Subcutaneous abdominal adipose tissue (tissue), 5 donors: ENCODE measurements at regions not wholly inside any gene's neighbourhood (a gene's known extent, or its start where the extent isn't known, plus 50 kb on each side); places are given as distances from the start of the nearest gene placed in this dataset.

ENCODE experiments used
- H3K27ac ChIP-seq: one replicate; pipeline ENCODE4 v1.7.0; 2013; ENCODE audit warnings: low read depth, mild to moderate bottlenecking, inconsistent platforms, low read length, moderate library complexity
- H3K27me3 ChIP-seq, 5 donors: one replicate each; pipeline ENCODE4 v1.7.0; 2013; ENCODE audit warnings: low read length in 5 of 5, inconsistent platforms in 1 of 5; ENCODE audit not compliant: control insufficient read depth in 5 of 5, insufficient read depth in 4 of 5
- H3K36me3 ChIP-seq, 5 donors: one replicate each; pipeline ENCODE4 v1.7.0; 2013; ENCODE audit warnings: low read length in 5 of 5; ENCODE audit not compliant: control insufficient read depth in 5 of 5, insufficient read depth in 5 of 5
- H3K4me1 ChIP-seq, 5 donors: one replicate each; pipeline ENCODE4 v1.7.0; 2013; ENCODE audit warnings: low read length in 5 of 5, mild to moderate bottlenecking in 3 of 5, moderate library complexity in 1 of 5; ENCODE audit not compliant: control insufficient read depth in 5 of 5, insufficient read depth in 5 of 5
- H3K4me3 ChIP-seq, 5 donors: one replicate each; pipeline ENCODE4 v1.7.0; 2013; ENCODE audit warnings: low read length in 5 of 5, low read depth in 1 of 5
- H3K9ac ChIP-seq, 5 donors: one replicate each; pipeline ENCODE4 v1.7.0; 2013; ENCODE audit warnings: low read length in 5 of 5, mild to moderate bottlenecking in 4 of 5, moderate library complexity in 3 of 5
- H3K9me3 ChIP-seq, 5 donors: one replicate each; pipeline ENCODE4 v1.7.0; 2013; ENCODE audit warnings: low read length in 5 of 5; ENCODE audit not compliant: control insufficient read depth in 5 of 5
- donor health status: healthy.
- donor health status: healthy.
- donor health status: healthy.
- donor health status: healthy.
- donor health status: healthy.

DNA sequence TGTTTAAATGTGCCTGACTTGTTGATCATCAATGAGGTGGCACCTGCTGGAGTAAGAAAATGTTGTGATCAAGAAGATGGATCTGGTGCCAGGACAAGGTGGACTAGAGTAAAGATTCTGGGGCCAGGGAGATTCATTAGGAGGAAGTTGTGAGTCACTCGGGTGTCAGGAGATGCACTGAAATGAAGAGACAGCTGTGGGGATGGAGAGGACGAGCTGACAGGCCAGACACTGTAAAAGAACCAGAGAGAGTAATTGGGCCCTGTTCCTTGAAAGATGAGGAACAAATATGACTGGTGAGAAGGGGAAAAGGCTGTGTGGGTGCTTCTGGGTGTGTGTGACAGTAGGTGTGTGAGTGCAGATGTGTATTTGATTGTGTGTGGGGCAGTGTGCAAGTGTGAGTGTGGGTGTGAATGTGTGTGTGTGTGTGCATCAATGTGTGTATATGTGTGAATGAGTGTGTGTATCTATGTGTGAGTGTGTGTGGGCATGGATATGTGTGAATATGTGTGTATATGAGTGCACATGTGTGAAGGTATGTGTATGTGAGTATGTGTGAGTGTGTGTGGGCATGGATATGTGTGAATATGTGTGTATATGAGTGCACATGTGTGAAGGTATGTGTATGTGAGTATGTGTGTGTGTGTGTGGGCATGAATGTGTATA is 260.5 kb downstream of the RFC3 start:
- H3K27ac ChIP-seq = no peak overlapping the region
- H3K9me3 ChIP-seq = no peaks in the 10 kb centered on the region
- H3K36me3 ChIP-seq = no peaks in the 10 kb centered on the region
- peaks cover 0 to 5% (median 0%) of the 10 kb centered on the region in 5 donors for H3K4me1 ChIP-seq
- no peak overlapping the region for H3K4me3 ChIP-seq
- no peak overlapping the region for H3K9ac ChIP-seq
- H3K27me3 ChIP-seq = no peaks in the 10 kb centered on the region

DNA sequence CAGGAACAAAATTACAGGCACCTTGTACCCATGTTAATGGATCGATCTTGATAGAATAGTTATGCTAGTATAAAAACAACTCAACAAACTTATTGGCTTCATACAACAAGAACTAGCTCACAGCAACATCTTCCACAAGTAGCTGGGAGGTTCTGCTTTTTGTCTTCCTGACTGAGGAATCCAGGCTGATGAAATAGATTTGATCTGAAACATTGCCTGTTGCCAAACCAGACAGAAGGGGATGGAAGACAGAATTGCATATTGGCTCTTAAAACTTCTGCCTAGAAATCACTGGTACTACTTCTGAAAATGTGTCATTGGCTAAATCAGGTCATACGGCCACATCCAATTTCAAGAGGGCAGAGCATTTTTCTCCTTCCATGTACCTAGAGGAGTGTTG is 267.3 kb downstream of the RFC3 start:
- Histone ChIP-seq H3K9me3 (peaks cover 0 to 5% (median 0%) of the 10 kb centered on the region in 5 donors), H3K36me3 (no peaks in the 10 kb centered on the region), H3K4me1 (no peaks in the 10 kb centered on the region), H3K9ac (no peak overlapping the region), H3K27me3 (no peaks in the 10 kb centered on the region), H3K4me3 (no peak overlapping the region), H3K27ac (no peak overlapping the region)

DNA sequence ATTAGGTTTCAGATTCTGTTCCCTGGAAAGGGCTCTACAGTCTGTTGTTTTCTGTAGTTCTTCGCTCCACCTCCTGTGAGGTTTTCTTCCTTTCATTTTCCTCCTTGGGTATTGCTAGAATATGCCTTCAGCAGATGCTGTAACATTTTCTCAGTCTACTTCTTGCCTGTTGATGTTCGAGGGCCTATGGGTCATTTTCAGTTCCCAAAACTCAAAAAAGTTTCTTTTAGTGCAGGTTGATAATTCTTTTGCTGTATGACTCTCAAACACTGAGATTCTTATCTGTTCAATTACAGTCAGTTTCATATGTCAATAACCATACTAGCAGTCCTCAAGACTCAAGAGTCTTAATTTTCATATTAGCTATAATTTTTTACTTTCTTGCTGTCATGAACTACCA is 268.3 kb downstream of the RFC3 start:
- Histone ChIP-seq H3K27ac (no peak overlapping the region), H3K27me3 (no peaks in the 10 kb centered on the region), H3K4me1 (no peaks in the 10 kb centered on the region), H3K36me3 (no peaks in the 10 kb centered on the region), H3K9ac (no peak overlapping the region), H3K9me3 (peaks cover 0 to 5% (median 0%) of the 10 kb centered on the region in 5 donors), H3K4me3 (no peak overlapping the region)

DNA sequence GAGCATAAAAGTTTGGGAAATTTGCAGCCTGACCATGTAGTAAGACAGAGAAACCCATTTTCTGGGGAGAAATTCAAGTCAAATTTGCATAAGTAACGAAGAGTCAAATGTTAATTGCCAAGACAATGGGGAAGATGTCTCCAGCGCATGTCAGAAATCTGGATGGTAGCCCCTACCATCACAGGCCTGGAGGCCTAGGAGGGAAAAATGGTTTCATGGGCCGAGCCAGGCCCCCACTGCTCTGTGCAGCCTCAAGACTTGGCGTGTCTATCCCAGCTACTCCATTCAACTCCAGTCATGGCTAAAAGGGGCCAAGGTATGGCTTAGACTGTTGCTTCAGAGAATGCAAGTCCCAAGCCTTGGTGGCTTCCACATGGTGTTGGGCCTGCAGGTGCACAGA is 269.8 kb downstream of the RFC3 start:
- H3K36me3 ChIP-seq = no peaks in the 10 kb centered on the region
- no peak overlapping the region for H3K9ac ChIP-seq
- no peaks in the 10 kb centered on the region for H3K4me1 ChIP-seq
- H3K27ac ChIP-seq = no peak overlapping the region
- no peaks in the 10 kb centered on the region for H3K27me3 ChIP-seq
- H3K4me3 ChIP-seq = no peak overlapping the region
- H3K9me3 ChIP-seq = peaks cover 0 to 5% (median 0%) of the 10 kb centered on the region in 5 donors

DNA sequence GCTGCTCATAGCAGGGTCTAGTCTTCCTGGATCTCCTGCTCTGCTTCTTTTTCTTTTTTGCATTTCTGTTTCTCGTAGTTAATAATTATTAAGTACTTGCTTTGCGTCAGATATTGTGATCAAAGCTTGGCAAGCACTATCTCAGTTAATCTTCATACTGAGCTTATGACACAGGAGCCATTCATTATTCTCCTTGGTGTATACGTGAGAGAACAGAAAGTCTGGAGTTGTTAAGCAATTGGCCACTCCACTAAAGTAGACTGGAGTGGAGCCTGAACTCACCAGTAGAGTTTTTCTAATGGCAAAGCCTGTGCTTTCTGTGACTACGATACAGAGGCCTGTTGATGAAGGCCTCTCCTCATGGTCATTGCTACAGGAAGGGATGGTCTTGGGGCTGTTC is 285.9 kb downstream of the RFC3 start:
- Histone ChIP-seq H3K4me3 (no peak overlapping the region), H3K9ac (no peak overlapping the region), H3K36me3 (no peaks in the 10 kb centered on the region), H3K27me3 (no peaks in the 10 kb centered on the region), H3K4me1 (no peaks in the 10 kb centered on the region), H3K27ac (no peak overlapping the region), H3K9me3 (peaks cover 0 to 2% (median 0%) of the 10 kb centered on the region in 5 donors)

DNA sequence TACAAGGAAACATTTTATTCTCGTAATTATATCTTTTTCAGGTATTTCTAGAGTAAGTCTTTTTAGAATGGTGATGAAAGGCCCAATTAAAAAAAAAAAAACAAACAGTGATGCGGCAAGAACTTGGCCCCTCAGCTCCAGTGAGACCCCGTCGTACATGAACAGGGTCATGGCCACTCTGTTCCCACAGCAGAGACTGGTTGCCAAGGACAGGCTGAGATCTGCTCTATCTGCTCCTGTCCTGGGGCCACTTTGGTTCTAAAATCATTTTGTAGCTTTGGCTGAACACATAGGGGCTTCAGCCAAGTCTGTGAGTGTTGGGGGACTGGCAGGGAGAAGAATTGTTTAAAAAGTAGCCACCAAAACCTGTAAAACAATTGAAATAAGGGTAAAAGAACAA is 286.9 kb downstream of the RFC3 start:
- Histone ChIP-seq H3K27me3 (no peaks in the 10 kb centered on the region), H3K36me3 (no peaks in the 10 kb centered on the region), H3K27ac (no peak overlapping the region), H3K4me1 (no peaks in the 10 kb centered on the region), H3K9me3 (peaks cover 2 to 9% (median 5%) of the 10 kb centered on the region in 5 donors), H3K9ac (no peak overlapping the region), H3K4me3 (no peak overlapping the region)

DNA sequence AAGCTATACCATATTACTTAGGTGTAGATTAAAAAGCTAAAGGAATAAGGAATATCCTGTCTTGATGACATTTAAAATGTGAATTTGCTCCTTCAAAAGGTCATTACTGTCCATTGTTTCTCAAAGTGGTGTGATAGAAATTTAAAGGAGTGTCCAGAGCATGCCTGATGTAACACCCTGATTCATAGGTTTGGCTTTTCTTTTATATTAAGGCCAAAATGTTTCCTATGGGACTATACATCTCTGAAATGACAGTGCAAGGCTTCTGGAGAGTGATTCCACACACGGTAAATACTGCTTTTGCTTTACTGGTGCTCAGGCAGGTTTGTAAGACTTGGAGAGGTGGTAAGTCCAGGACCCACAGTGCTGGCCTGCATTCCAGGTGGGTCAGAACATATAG is 289.9 kb downstream of the RFC3 start:
- Histone ChIP-seq H3K4me1 (no peaks in the 10 kb centered on the region), H3K27me3 (no peaks in the 10 kb centered on the region), H3K27ac (no peak overlapping the region), H3K36me3 (no peaks in the 10 kb centered on the region), H3K9me3 (peaks cover 2 to 11% (median 5%) of the 10 kb centered on the region in 5 donors), H3K4me3 (no peak overlapping the region), H3K9ac (no peak overlapping the region)

DNA sequence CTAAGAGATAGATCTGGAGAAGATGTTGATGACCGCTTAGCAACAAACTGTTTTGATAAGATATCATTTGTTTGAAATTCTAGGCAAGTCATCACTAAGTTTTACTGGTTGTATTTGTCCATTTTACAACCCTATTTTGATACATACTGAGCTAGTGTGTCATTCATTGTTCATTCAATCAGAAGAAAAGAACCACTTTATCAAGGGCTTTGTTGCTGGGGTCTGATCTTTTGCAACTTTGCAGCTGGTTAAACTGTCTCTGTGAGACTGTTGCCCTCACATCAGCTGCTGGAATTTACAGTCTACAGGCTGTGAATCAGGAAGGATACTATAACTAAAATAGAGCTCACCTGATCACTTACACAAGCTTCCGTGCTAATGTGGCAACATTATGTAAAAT is 290.5 kb downstream of the RFC3 start:
- Histone ChIP-seq H3K36me3 (no peaks in the 10 kb centered on the region), H3K4me1 (no peaks in the 10 kb centered on the region), H3K4me3 (no peak overlapping the region), H3K27ac (no peak overlapping the region), H3K9me3 (peaks cover 2 to 11% (median 5%) of the 10 kb centered on the region in 5 donors), H3K27me3 (no peaks in the 10 kb centered on the region), H3K9ac (no peak overlapping the region)

DNA sequence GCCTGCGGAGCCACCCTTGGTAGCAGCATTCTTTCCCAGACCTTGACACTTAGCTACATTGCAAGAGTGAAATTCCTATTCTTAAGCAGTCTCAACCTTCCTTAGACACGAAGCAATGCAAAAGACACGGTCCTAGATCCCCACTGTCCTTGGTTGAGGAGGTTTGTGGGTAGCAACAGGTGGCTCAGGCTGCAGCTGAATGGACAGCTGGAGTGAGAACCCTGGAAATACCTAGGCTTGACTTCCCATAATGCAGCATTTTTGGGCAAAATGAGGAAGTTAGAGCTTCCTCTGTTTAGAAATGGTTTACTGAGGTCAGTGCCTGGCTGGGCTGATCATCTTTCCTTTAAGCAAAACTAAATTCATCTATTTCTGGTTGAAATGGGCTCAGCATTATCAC is 296.6 kb downstream of the RFC3 start:
- Histone ChIP-seq H3K27me3 (no peaks in the 10 kb centered on the region), H3K9me3 (peaks cover 0 to 3% (median under 1%) of the 10 kb centered on the region in 5 donors), H3K9ac (no peak overlapping the region), H3K27ac (no peak overlapping the region), H3K4me1 (no peaks in the 10 kb centered on the region), H3K4me3 (no peak overlapping the region), H3K36me3 (no peaks in the 10 kb centered on the region)

DNA sequence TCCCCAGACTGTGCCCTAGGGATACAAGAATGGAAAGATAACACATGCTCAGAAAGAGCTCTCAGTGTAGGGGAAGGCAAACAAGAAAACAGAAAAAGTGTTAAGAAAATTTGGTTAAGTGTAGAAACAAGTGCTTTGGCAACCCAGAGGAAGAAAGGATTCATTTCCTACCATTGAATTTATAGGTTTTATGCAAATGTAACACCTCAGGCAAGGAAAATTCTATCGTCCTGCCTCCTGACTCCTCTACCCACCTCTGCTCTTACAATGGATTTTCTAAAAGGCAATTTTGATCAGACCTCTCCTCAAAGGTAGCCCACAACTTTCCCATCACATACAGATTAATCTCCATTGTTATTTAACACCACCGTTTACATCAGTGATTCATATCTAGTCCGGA is 298.7 kb downstream of the RFC3 start:
- H3K27ac ChIP-seq = no peak overlapping the region
- no peaks in the 10 kb centered on the region for H3K4me1 ChIP-seq
- no peaks in the 10 kb centered on the region for H3K27me3 ChIP-seq
- H3K4me3 ChIP-seq = no peak overlapping the region
- H3K9ac ChIP-seq = no peak overlapping the region
- H3K9me3 ChIP-seq = no peaks in the 10 kb centered on the region
- no peaks in the 10 kb centered on the region for H3K36me3 ChIP-seq
